ENCODE measurements at regions not wholly inside any gene's neighbourhood (a gene's known extent, or its start where the extent isn't known, plus 50 kb on each side); places are given as distances from the start of the nearest gene placed in this dataset.

DNA sequence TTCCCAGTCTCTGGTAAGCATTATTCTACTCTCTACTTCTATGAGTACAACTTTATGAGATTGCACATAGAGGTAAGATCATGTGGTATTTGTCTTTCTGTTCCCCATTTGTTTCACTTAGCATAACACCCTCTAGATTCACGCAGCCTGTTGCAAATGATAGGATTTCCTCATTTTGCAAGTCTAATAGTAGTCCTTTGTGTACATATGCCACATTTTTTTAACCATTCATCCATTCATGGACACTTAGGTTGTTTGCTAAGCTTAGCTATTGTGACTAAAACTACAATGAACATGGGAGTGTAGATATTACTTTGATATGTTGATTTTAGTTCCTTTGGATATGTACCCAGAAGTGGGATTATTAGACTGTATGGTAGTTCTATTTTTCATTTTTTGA is 717.9 kb upstream of the ALCAM start:
- H3K27me3 ChIP-seq, result no peaks in the 10 kb centered on the region
- H3K4me3 ChIP-seq, result no peak overlapping the region
- H3K4me1 ChIP-seq, result no peaks in the 10 kb centered on the region
- no peak overlapping the region for H3K27ac ChIP-seq
- no peaks in the 10 kb centered on the region for H3K36me3 ChIP-seq
- no peak for DNase-seq
- no peaks in the 10 kb centered on the region for H3K9me3 ChIP-seq
- intact Hi-C loops (cut with DNase I), result no loop called here
- WGBS, 2 donors, result 36 to 48% methylated on average over 1 of the region's 1 CpG
- no peak for TF ChIP-seq POLR2A (IDR thresholded peaks at IDR 0.05)
- TF ChIP-seq, protein P1, sequence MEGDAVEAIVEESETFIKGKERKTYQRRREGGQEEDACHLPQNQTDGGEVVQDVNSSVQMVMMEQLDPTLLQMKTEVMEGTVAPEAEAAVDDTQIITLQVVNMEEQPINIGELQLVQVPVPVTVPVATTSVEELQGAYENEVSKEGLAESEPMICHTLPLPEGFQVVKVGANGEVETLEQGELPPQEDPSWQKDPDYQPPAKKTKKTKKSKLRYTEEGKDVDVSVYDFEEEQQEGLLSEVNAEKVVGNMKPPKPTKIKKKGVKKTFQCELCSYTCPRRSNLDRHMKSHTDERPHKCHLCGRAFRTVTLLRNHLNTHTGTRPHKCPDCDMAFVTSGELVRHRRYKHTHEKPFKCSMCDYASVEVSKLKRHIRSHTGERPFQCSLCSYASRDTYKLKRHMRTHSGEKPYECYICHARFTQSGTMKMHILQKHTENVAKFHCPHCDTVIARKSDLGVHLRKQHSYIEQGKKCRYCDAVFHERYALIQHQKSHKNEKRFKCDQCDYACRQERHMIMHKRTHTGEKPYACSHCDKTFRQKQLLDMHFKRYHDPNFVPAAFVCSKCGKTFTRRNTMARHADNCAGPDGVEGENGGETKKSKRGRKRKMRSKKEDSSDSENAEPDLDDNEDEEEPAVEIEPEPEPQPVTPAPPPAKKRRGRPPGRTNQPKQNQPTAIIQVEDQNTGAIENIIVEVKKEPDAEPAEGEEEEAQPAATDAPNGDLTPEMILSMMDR (IDR thresholded peaks at IDR 0.05), result no peak

DNA sequence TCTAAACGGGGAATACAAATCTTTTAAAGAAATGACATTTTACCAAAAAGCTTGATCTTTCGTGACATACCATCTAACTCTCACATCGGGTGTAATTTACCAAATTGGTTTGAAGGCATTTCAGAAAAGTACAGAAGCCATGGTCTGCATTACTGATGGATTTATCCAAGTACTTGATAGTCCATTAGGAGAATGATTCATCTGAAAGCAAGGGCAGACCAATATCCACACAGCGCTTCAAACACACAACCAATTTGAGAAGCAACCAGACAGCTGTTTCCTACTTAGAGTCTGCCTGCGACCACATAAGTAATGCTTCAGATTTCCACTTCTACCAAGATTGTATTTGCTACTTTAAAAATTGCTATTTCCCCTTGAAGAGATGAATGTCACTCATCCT is 697.6 kb upstream of the ALCAM start:
- no peaks in the 10 kb centered on the region for H3K36me3 ChIP-seq
- no peak for TF ChIP-seq POLR2A (IDR thresholded peaks at IDR 0.05)
- TF ChIP-seq, protein P1 (IDR thresholded peaks at IDR 0.05), result no peak
- no peaks in the 10 kb centered on the region for H3K9me3 ChIP-seq
- WGBS, 2 donors, result 82 to 86% methylated on average over 5 of the region's 5 CpGs
- H3K27me3 ChIP-seq, result no peaks in the 10 kb centered on the region
- no peaks in the 10 kb centered on the region for H3K4me1 ChIP-seq
- H3K4me3 ChIP-seq, result no peak overlapping the region
- intact Hi-C loops (cut with DNase I), result no loop called here
- DNase-seq, result no peak
- no peak overlapping the region for H3K27ac ChIP-seq

- Histone ChIP-seq H3K9me3 (no peaks in the 10 kb centered on the region), H3K27me3 (no peaks in the 10 kb centered on the region), H3K4me1 (no peaks in the 10 kb centered on the region), H3K4me3 (no peak overlapping the region), H3K36me3 (no peaks in the 10 kb centered on the region), H3K27ac (no peak overlapping the region)
- no peak for TF ChIP-seq POLR2A (IDR thresholded peaks at IDR 0.05)
- TF ChIP-seq, protein P1 (IDR thresholded peaks at IDR 0.05), result no peak
- 71 to 72% methylated on average over 5 of the region's 5 CpGs for WGBS, 2 donors
- DNase-seq, result no peak
- intact Hi-C loops (cut with DNase I), result no loop called here
Measured at GRCh38 chr3:104672331-104672730, 694.4 kb upstream of the ALCAM start.

DNA sequence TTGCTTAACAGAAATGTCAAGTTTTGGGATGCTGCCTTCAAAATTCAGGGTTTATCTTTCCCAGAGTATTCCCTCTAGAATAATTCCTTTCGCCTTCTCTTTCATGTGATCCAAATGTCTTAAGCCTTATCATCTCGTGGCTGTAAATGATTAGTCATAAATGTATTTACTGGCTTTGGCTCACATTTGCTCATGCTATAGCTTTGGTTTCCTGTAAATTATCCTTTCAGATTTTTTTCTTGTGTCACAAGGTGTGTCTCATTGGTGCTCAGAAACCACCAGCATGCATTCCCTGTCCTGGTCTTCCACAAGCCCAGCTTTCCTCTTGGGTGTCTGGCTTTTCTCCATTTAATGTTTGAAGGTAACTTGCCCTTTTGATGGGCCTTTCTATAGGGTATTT is 692.7 kb upstream of the ALCAM start:
- DNase-seq, result no peak
- Histone ChIP-seq H3K4me3 (no peak overlapping the region), H3K36me3 (no peaks in the 10 kb centered on the region), H3K9me3 (no peaks in the 10 kb centered on the region), H3K27ac (no peak overlapping the region), H3K27me3 (no peaks in the 10 kb centered on the region), H3K4me1 (no peaks in the 10 kb centered on the region)
- WGBS, 2 donors, result 53 to 56% methylated on average over 2 of the region's 2 CpGs
- intact Hi-C loops (cut with DNase I), result no loop called here
- TF ChIP-seq POLR2A (IDR thresholded peaks at IDR 0.05), result no peak
- TF ChIP-seq, protein P1 (IDR thresholded peaks at IDR 0.05), result no peak

DNA sequence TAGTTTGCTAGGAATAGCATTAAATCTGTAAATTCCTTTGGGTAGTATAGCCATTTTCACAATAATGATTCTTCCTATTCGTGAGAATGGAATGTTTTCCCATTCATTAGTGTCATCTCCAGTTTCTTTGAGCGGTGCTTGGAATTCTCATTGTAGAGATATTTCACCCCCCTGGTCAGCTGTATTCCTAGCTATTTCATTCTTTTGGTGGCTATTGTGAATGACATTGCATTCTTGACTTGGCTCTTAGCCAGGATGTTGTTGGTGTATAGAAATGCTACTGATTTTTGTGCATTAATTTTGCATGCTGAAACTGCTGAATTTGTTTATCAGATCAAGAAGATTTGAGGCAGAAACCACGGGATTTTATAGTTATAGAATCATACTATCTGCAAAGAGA is 690.5 kb upstream of the ALCAM start:
- no peaks in the 10 kb centered on the region for H3K9me3 ChIP-seq
- no peak overlapping the region for H3K27ac ChIP-seq
- H3K4me3 ChIP-seq, result no peak overlapping the region
- no peak for DNase-seq
- WGBS, 2 donors, result 66 to 83% methylated on average over 3 of the region's 3 CpGs
- no peaks in the 10 kb centered on the region for H3K36me3 ChIP-seq
- intact Hi-C loops (cut with DNase I), result no loop called here
- TF ChIP-seq, protein P1 (IDR thresholded peaks at IDR 0.05), result no peak
- no peak for TF ChIP-seq POLR2A (IDR thresholded peaks at IDR 0.05)
- no peaks in the 10 kb centered on the region for H3K4me1 ChIP-seq
- no peaks in the 10 kb centered on the region for H3K27me3 ChIP-seq
